ENCODE measurements at regions not wholly inside any gene's neighbourhood (a gene's known extent, or its start where the extent isn't known, plus 50 kb on each side); places are given as distances from the start of the nearest gene placed in this dataset.
"Not testable (repeated sequence)": the region's sequence is repeated elsewhere in the genome, so short reads cannot be mapped to it uniquely, and the experiment has no call there.

- no peaks in the 10 kb centered on the region for H3K4me1 ChIP-seq (ENCODE audit: control insufficient read depth, insufficient read depth, low read length)
- H3K27me3 ChIP-seq (ENCODE audit: control insufficient read depth, insufficient read depth, low read length), result no peaks in the 10 kb centered on the region
- H3K36me3 ChIP-seq (ENCODE audit: control insufficient read depth, insufficient read depth, low read length), result no peaks in the 10 kb centered on the region
- BruUV-seq (replicated peaks), result no TSS peak
- in situ Hi-C loops (cut with HindIII; ENCODE audit: low pct_unique_long_range_greater_than_20kb, low sequenced_read_pairs) (no loop called here), intact Hi-C loops (cut with micrococcal nuclease; ENCODE audit: unreplicated experiment) (no loop called here)
- no peak for TF ChIP-seq REST (IDR thresholded peaks at IDR 0.05; ENCODE audit: insufficient read depth in 1 of 2, low read depth in 2 of 2, low read length in 1 of 2)
- ATAC-seq (no peak), DNase-seq (ENCODE audit: low read depth, low spot score) (no peak)
- H3K4me3 ChIP-seq (ENCODE audit: low read depth in 2 of 2, low read length in 2 of 2), result no peak overlapping the region
- H3K9me3 ChIP-seq (ENCODE audit: control insufficient read depth, insufficient read depth, low read depth, low read length), result no peaks in the 10 kb centered on the region
- no peak overlapping the region for H3K27ac ChIP-seq (ENCODE audit: low read length)
- ChIA-PET CTCF (no interaction called here), POLR2A (no interaction called here)
These were observed 109.9 kb downstream of the PDHA2 start for GRCh38 chr4:95949808-95950207.

- H3K4me1 ChIP-seq (ENCODE audit: control insufficient read depth, insufficient read depth, low read length); H3K4me3 ChIP-seq (ENCODE audit: low read depth in 2 of 2, low read length in 2 of 2); H3K36me3 ChIP-seq (ENCODE audit: control insufficient read depth, insufficient read depth, low read length); BruUV-seq (replicated peaks); CTCF ChIA-PET; DNase-seq (ENCODE audit: low read depth, low spot score); H3K9me3 ChIP-seq (ENCODE audit: control insufficient read depth, insufficient read depth, low read depth, low read length); H3K27ac ChIP-seq (ENCODE audit: low read length); H3K27me3 ChIP-seq (ENCODE audit: control insufficient read depth, insufficient read depth, low read length); intact Hi-C loops (cut with micrococcal nuclease; ENCODE audit: unreplicated experiment); POLR2A ChIA-PET; in situ Hi-C loops (cut with HindIII; ENCODE audit: low pct_unique_long_range_greater_than_20kb, low sequenced_read_pairs); ATAC-seq: not testable (repeated sequence)
These were observed 112.6 kb downstream of the PDHA2 start for GRCh38 chr4:95952538-95952937.

GRCh38 chr4:95956094-95956493 lies 116.2 kb downstream of the PDHA2 start:
- POLR2A ChIA-PET, result no interaction called here
- ATAC-seq, result no peak
- in situ Hi-C loops (cut with HindIII; ENCODE audit: low pct_unique_long_range_greater_than_20kb, low sequenced_read_pairs), result no loop called here
- no peaks in the 10 kb centered on the region for H3K36me3 ChIP-seq (ENCODE audit: control insufficient read depth, insufficient read depth, low read length)
- CTCF ChIA-PET, result no interaction called here
- BruUV-seq (replicated peaks), result no TSS peak
- TF ChIP-seq REST (IDR thresholded peaks at IDR 0.05; ENCODE audit: insufficient read depth in 1 of 2, low read depth in 2 of 2, low read length in 1 of 2), result no peak
- no peak for TF ChIP-seq POLR2AphosphoS5 (IDR thresholded peaks at IDR 0.05; ENCODE audit: low read depth, low read length)
- no peak for TF ChIP-seq TCF7L2 (IDR thresholded peaks at IDR 0.05; ENCODE audit: low read depth, low read length)
- TF ChIP-seq SIN3A (IDR thresholded peaks at IDR 0.05; ENCODE audit: borderline replicate concordance, insufficient read depth, low read depth, low read length), result no peak
- TF ChIP-seq CTCF (IDR thresholded peaks at IDR 0.05), result no peak
- DNase-seq (ENCODE audit: low read depth, low spot score), result no peak
- no peak overlapping the region for H3K4me3 ChIP-seq (ENCODE audit: low read depth in 2 of 2, low read length in 2 of 2)
- H3K9me3 ChIP-seq (ENCODE audit: control insufficient read depth, insufficient read depth, low read depth, low read length), result no peaks in the 10 kb centered on the region
- no peaks in the 10 kb centered on the region for H3K4me1 ChIP-seq (ENCODE audit: control insufficient read depth, insufficient read depth, low read length)
- H3K27ac ChIP-seq (ENCODE audit: low read length), result no peak overlapping the region
- intact Hi-C loops (cut with micrococcal nuclease; ENCODE audit: unreplicated experiment), result no loop called here
- no peaks in the 10 kb centered on the region for H3K27me3 ChIP-seq (ENCODE audit: control insufficient read depth, insufficient read depth, low read length)

All from Panc1 (cell line).